GM12878 (cell line): ENCODE measurements at regions not wholly inside any gene's neighbourhood (a gene's known extent, or its start where the extent isn't known, plus 50 kb on each side); places are given as distances from the start of the nearest gene placed in this dataset.

Experiments used
- E2F8 ChIP-seq: fragments of 450-650 bp; IDR thresholded peaks from 2 replicates; pipeline ENCODE4 v1.6.1; 2018; ENCODE audit warnings: mild to moderate bottlenecking, low read depth, moderate library complexity; ENCODE audit not compliant: partially characterized antibody
- NBN ChIP-seq: fragments of 450-650 bp; IDR thresholded peaks from 2 replicates; pipeline ENCODE4 v1.6.1; 2016
- REST ChIP-seq: IDR thresholded peaks from 2 replicates; pipeline ENCODE4 v1.6.1; 2012; ENCODE audit warnings: mild to moderate bottlenecking, low read depth, low read length
- RFX5 ChIP-seq: IDR thresholded peaks from 2 replicates; pipeline ENCODE4 v1.6.1; 2011; ENCODE audit warnings: low read depth, low read length, improper control_type of control experiment
- SP1 ChIP-seq: IDR thresholded peaks from one replicate; pipeline ENCODE4 v1.6.1; 2011; ENCODE audit warnings: low read depth, low read length
- STAT1 ChIP-seq: fragments of 450-650 bp; conservative IDR thresholded peaks from 2 replicates; pipeline ENCODE4 v1.6.1; 2014; ENCODE audit warnings: antibody characterized with exemption, mild to moderate bottlenecking
- ZBED1 ChIP-seq: IDR thresholded peaks from 2 replicates; pipeline ENCODE4 v1.6.1; 2016; ENCODE audit warnings: borderline replicate concordance
- ZNF207 ChIP-seq: fragments of 450-650 bp; IDR thresholded peaks from 2 replicates; pipeline ENCODE4 v1.6.1; 2014; ENCODE audit warnings: antibody characterized with exemption, mild to moderate bottlenecking, borderline replicate concordance
- TF ChIP-seq, protein P1 (sequence below): fragments of 450-650 bp; IDR thresholded peaks from 2 replicates; pipeline ENCODE4 v1.6.1; 2017; ENCODE audit warnings: mild to moderate bottlenecking, low read depth, inconsistent platforms; ENCODE audit not compliant: poor library complexity, severe bottlenecking
- TF ChIP-seq, protein P2 (sequence below): IDR thresholded peaks from 2 replicates; pipeline ENCODE4 v1.6.1; 2012; ENCODE audit warnings: low read depth, low read length, improper control_type of control experiment

- TF ChIP-seq, protein P1, sequence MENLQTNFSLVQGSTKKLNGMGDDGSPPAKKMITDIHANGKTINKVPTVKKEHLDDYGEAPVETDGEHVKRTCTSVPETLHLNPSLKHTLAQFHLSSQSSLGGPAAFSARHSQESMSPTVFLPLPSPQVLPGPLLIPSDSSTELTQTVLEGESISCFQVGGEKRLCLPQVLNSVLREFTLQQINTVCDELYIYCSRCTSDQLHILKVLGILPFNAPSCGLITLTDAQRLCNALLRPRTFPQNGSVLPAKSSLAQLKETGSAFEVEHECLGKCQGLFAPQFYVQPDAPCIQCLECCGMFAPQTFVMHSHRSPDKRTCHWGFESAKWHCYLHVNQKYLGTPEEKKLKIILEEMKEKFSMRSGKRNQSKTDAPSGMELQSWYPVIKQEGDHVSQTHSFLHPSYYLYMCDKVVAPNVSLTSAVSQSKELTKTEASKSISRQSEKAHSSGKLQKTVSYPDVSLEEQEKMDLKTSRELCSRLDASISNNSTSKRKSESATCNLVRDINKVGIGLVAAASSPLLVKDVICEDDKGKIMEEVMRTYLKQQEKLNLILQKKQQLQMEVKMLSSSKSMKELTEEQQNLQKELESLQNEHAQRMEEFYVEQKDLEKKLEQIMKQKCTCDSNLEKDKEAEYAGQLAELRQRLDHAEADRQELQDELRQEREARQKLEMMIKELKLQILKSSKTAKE = no peak
- TF ChIP-seq RFX5 (no peak), ZNF207 (no peak), ZBED1 (no peak), REST (no peak), SP1 (no peak), E2F8 (no peak), STAT1 (no peak), NBN (no peak)
- TF ChIP-seq, protein P2, sequence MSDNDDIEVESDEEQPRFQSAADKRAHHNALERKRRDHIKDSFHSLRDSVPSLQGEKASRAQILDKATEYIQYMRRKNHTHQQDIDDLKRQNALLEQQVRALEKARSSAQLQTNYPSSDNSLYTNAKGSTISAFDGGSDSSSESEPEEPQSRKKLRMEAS = no peak
Observed at GRCh38 chr11:122463530-122463929, 192.0 kb upstream of the UBASH3B start (continued).
